GM18505 (cell line): ENCODE measurements at regions not wholly inside any gene's neighbourhood (a gene's known extent, or its start where the extent isn't known, plus 50 kb on each side); places are given as distances from the start of the nearest gene placed in this dataset.
"Not testable (repeated sequence)": the region's sequence is repeated elsewhere in the genome, so short reads cannot be mapped to it uniquely, and the experiment has no call there.

Experiments used
- ATAC-seq: cut with Tn5 transposase; IDR thresholded peaks from one replicate; pipeline ENCODE4 v1.9.1; 2021; ENCODE audit not compliant: unreplicated experiment
- POLR2A ChIP-seq: IDR thresholded peaks from 4 replicates; pipeline ENCODE4 v1.6.1; 2011; ENCODE audit warnings: borderline replicate concordance; ENCODE audit not compliant: insufficient read depth, insufficient read length; ENCODE audit errors: extremely low read depth

DNA sequence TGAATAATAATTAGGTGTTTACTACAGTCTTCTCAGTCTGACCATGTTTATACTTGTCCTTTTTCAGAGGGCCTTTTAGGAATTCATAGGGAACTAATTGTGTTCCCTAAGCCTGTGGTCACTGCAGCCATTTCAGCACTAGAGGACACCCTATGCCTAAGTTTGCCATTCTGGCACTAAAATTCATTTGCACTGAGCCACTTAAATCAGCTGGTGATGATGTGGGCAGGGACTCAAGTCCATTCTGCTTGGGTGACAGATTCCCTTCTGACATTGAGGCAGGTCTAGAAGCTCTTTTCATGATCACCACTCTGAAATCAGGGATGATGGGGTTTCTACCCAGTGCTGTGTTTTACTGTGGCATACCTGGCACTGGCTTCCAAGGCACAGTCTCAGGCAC, 1178.9 kb upstream of the DIAPH2 start:
- ATAC-seq = no peak
- no peak for TF ChIP-seq POLR2A

DNA sequence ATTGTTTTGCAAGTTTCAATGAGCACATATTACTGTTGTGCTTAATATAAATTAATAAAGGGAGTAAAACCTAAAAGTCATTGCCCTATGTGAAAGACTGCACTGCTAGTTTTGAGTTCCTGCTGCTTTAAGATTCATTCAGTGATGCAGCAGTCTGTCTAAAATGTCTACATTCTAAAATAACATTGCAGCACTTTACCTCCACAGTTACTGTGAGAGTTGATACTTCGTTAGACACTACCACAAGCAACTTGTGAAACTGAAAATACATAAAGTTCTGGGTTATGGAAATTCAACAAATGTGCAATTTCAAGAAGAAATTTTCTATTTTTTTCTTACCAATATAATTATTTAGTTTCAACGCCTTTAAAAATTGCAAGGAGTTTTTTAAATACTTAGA, 1175.2 kb upstream of the DIAPH2 start:
- ATAC-seq = no peak
- TF ChIP-seq POLR2A = no peak

DNA sequence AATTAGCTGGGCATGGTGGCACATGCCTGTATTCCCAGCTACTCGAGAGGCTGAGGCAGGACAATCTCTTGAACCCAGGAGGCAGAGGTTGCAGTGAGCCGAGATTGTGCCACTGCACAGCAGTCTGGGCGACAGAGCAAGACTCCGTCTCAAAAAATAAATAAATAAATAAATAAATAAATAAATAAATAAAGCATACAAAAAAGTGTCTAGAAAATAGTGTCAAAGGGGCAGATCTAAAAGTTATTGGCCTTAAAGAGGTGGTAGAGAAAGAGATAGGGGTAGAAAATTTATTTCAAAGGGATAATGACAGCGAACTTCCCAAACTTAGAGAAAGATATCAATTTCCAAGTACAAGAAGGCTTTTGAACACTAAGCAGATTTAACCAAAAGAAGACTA, 1160.6 kb upstream of the DIAPH2 start:
- not testable (repeated sequence) for ATAC-seq

DNA sequence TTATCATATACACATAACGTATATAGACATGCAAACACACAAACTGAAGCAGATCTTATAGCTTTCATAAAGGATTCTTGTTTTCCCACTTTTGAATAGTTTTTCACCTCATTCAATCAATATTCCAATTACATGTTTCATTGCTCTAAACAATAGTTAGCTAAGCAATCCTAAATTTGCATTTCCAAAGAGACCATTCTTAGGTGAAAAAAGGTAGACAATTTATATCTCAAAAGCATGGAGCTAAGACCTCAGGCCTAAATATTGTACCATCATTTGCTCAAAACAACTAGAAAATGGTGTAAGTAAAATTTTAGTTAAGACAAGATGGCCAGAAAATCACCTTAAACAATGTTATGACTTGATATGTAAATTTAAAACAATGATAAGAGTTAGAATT, 1148.5 kb upstream of the DIAPH2 start:
- no peak for TF ChIP-seq POLR2A
- ATAC-seq = no peak

DNA sequence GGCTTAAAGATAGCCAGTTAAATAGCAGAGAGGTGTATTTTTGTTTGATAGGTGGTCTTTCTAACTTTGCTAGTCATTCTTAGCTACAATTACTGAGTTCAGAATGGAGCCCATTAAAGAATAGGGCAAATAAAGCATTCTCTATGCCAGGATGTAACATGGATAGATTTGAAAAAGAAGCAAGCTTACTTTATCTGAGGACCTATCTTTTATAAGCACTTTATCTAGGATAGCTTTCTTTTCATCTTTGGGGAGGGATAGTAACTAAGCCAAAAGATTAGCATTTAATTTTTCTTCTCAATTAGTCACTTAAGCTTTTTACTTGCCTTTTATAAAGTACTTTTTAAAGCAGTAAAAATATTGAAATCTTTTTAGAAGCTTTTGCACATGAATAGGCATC, 1148.0 kb upstream of the DIAPH2 start:
- TF ChIP-seq POLR2A = no peak

DNA sequence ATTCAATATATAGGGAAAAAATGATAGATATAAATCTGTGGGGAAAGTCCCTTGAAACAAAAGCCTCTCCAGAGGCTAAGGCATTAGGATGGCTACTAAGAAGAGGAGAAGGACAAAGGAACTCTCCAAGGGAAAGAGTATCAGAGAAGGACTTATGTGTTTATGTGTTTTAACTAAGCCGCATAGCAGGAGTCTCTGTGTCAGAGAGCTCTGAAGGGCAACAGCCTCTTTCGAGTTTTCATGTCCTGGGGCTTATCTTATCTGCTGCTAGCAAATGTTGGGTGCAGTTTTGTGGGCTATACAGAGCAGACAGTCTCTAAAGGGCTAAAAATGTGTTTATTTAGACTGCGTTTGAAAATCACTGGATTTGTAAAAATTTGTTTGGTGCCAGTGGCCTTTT, 1145.6 kb upstream of the DIAPH2 start:
- no peak for TF ChIP-seq POLR2A
- no peak for ATAC-seq

More for the DNA sequence above, 1148.0 kb upstream of the DIAPH2 start:
- no peak for ATAC-seq

DNA sequence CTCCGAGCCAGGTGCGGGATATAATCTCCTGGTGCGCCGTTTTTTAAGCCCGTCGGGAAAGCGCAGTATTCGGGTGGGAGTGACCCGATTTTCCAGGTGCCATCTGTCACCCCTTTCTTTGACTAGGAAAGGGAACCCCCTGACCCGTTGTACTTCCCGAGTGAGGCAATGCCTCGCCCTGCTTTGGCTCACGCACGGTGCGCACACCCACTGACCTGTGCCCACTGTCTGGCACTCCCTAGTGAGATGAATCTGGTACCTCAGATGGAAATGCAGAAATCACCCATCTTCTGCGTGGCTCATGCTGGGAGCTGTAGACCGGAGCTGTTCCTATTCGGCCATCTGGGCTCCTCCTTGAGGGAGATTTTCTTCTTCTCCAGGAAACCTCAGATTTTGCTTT, 1135.1 kb upstream of the DIAPH2 start:
- not testable (repeated sequence) for ATAC-seq

DNA sequence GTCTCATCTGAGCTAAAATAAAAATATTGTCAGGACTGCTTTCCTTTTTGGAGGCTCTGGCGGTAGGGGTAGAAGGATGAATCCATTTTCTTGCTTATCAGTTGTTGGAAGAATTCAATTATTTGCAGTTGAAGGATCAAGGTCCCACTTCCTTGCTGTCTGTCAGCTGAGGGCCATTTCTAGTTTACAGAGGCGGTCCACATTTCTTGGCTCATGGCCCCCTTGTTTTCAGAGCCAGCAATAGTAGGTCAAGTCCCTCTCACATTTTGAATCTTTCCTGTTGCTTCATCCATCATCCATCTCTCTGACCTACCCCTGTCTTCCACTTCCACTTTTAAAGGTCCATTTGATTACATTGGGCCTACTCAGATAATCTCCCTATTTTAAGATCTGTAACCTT, 1099.3 kb upstream of the DIAPH2 start:
- no peak for TF ChIP-seq POLR2A
- ATAC-seq = no peak

DNA sequence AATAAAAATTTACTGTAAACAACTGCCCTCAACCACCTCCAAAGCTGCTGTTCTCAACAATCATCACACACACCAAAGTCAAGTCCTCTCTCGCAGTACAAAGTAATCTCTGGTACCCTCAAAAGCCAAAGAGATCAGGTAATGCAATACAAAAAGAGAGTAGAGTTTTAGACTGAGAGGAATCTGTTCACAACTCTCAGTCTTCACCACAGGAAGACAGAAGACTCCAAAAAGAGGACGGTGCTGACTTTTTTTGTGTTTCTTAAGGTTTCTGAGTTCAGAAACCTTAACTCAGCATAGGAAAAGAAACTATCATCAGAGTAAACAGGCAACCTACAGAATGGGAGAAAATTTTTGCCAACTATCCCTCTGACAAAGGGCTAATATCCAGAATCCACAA, 1072.3 kb upstream of the DIAPH2 start:
- no peak for TF ChIP-seq POLR2A
- no peak for ATAC-seq

DNA sequence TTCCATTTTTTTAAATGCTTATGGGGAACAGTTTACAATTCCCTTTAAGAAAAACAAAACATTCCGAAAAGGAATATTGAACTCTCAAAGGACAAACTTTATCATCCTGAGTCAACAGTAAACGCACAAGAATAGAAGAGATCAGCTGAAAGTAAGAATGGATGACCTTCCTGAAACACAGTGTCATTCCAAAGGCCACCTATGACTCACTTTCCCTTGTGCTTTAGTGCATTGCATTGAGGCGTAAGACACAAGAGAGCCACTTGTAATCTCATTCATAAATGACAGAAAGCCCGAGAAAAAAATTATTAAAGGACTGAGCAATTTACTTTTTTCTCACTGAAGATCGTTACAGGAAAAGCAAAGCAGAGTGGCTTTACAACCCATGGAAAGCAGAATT, 1062.4 kb upstream of the DIAPH2 start:
- no peak for TF ChIP-seq POLR2A
- no peak for ATAC-seq

DNA sequence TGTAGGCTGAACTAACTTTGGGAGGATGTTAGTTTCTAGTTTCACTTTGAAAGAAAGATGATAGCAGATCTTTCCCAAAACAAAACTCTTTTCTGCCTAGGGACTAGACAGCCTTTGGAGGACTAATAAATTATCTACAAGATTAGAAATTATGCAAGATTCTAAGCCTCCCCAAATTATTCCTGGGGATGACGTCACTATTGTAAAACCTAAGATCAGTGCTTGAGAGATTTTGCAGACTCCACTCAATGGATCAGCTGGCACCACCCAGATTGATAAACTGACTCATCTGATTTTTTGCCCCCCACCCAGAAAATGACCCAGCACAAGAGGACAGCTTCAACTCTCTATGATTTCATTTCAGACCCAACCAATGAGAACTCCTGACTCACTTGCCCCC, 1057.9 kb upstream of the DIAPH2 start:
- TF ChIP-seq POLR2A = no peak
- ATAC-seq = no peak

DNA sequence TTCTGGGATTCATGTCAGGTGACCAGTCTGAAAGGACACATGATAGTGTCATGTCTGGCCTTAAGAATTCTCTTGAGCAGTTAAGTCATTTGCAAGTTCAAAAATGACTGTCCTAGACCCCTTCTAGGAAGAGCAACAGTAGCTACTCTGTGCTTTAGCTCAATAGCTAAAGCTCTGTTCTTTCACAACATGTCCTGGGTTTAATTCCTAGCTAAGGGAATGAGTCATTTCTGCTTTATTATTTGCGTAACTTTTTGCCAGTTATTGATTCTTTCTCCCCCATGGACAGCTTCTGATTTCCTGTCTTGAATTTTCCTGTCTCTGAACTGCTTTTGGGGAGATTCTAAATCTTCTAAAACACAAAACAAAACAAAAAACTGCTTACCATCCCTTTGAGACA, 1055.8 kb upstream of the DIAPH2 start:
- TF ChIP-seq POLR2A = no peak
- no peak for ATAC-seq

DNA sequence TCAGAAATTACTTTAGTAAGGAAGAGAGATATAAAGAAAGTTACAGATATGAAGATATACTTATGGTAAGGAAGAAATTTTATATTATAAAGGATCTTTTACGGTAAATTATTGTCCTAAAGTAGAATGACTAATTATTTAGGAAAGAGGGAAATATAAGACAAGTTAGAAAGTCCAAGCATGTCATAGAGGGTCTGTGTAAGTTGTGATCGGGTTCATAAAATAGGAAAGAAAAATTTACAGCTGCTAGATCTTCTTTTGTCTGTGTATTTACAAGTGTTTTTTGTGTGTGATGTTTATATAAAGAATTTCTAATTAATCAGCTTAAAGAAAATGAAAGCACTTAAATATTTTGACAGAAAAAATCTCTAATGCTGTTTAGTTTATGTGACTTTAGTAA, 1054.9 kb upstream of the DIAPH2 start:
- no peak for ATAC-seq

DNA sequence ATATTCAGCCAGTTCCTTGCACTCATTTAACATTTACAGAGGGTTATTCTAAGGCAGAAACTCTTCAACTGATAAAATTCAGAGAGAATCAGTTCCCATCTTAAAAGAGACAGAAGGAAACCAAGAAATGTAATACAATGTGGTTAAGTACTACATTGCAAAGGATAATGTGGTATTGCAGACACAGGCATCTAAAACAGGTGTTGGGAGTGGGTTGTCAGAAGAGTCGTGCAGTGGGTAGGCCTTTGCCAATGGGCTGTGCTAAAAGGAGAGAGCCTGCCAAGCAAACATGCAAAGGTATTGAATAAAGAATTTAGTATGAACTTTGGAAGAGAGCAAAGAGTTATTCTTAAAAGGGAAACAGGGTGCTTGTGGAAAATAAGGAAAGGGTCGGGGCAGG, 1044.4 kb upstream of the DIAPH2 start:
- no peak for TF ChIP-seq POLR2A
- no peak for ATAC-seq

More for the DNA sequence above, 1054.9 kb upstream of the DIAPH2 start:
- no peak for TF ChIP-seq POLR2A

DNA sequence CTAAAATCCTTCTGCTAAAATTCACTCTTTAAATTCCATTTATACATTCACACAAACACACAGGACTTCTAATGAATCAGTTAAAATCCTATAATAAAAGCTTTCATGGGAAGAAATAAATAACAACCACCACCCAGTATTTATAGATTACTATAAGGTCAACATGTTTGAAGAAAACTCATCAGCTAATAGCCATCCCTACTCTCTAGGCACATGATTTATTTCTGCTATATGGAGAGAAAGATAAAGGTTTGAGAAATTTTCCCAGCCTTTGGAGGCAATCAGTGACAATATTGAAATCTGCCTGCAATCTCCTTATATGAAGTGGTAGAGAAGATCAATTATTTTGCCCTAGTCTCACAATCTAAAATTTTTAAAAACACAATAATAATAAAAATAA, 1038.9 kb upstream of the DIAPH2 start:
- no peak for ATAC-seq
- TF ChIP-seq POLR2A = no peak

DNA sequence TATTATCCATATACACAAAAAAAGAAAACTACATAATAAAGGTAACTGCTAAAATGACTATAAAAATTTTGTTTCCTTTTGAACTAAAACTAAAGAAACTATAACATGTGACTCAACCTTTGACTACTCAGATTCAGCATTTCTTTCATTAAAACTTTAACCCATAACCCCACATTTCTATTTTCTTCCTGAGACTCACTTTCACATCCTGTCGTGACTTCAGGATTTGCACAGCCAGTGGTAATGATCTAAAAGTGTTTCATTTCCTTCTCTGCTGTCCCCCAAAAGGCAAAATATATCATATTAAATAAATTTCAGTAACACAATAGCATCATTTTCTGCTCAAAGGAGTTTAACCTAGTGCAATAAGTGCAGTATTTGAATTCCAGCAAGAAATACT, 1022.4 kb upstream of the DIAPH2 start:
- TF ChIP-seq POLR2A = no peak
- no peak for ATAC-seq
